ENCODE measurements at regions not wholly inside any gene's neighbourhood (a gene's known extent, or its start where the extent isn't known, plus 50 kb on each side); places are given as distances from the start of the nearest gene placed in this dataset.

DNA sequence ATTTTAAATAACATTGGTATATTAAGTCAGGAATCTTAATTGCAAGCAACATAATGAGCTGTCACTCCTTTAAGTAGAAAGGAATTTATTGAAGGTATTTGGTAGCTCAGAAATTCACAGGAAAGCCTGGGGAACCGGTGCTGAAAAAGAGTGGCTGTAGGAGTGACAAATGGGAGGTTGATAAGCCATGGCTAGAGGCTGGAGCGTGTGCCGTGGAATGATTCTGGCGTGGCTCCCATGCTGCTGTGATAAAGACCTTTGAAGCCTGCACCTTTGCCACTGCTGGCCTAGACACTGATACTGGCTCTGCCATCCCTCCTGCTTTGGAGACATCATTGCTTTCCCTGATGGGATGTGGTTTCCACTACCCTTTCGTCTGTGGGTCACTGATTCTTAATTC is 65.7 kb upstream of the ATG10 start:
- H3K27ac ChIP-seq (ENCODE audit: low read depth in 1 of 2, low read length in 2 of 2), result no peak overlapping the region
- H3K4me3 Mint-ChIP-seq, result no peak overlapping the region
- H3K9me3 Mint-ChIP-seq, result peaks cover 4% of the 10 kb centered on the region
- peaks cover 4 to 6% of the 10 kb centered on the region in 2 experiments for H3K9me3 ChIP-seq (ENCODE audit: control insufficient read depth in 1 of 2, insufficient read depth in 1 of 2, low read length in 2 of 2)
- H3K27ac Mint-ChIP-seq, result no peak overlapping the region
- H3K27me3 Mint-ChIP-seq, result no peaks in the 10 kb centered on the region
- TF ChIP-seq CTCF (IDR thresholded peaks at IDR 0.05), result no peak
- H3K4me3 ChIP-seq (ENCODE audit: low read length), result no peak overlapping the region
- H3K4me1 ChIP-seq (ENCODE audit: insufficient read depth, low read length), result no peaks in the 10 kb centered on the region
- POLR2A ChIA-PET, result no interaction called here
- DNase-seq, result no peak
- no peaks in the 10 kb centered on the region for H3K27me3 ChIP-seq (ENCODE audit: control insufficient read depth in 1 of 2, insufficient read depth in 2 of 2, low read length in 2 of 2)
- H3K4me1 Mint-ChIP-seq (ENCODE audit: low read depth), result no peaks in the 10 kb centered on the region
- CTCF ChIA-PET, result no interaction called here
- intact Hi-C loops (cut with DNase I, micrococcal nuclease), result no loop called here
- H3K36me3 Mint-ChIP-seq (ENCODE audit: low read depth), result no peaks in the 10 kb centered on the region
- no peak for ATAC-seq (ENCODE audit: poor library complexity)
- no peaks in the 10 kb centered on the region for H3K36me3 ChIP-seq (ENCODE audit: insufficient read depth, low read length)

DNA sequence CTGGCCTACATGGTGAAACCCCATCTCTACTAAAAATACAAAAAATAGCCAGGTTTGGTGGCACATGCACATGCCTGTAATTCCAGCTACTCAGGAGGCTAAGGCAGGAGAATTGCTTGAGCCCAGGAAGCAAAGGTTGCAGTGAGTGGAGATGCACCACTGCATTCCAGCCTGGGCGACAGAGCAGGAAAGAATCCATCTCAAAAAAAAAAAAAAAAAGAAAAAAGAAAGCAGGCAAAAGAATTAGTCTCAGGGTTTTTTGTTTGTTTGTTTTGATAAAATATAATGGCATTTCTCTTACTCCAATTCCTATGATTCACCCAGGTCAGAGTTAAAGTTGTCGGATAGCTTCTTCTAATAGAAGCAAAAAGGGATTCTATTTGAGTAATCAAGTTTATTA is 67.0 kb upstream of the ATG10 start:
- DNase-seq (no peak), ATAC-seq (ENCODE audit: poor library complexity) (no peak)
- ChIA-PET POLR2A (interaction anchor here (0.6 kb wide), 1 partner anchor 55 kb away, joined by 3 read pairs; no protein-coding TSS in a partner anchor), CTCF (interaction anchor here (1.3 kb wide), 1 partner anchor 10 kb away, joined by 3 read pairs; no protein-coding TSS in a partner anchor)
- no peaks in the 10 kb centered on the region for H3K4me1 ChIP-seq (ENCODE audit: insufficient read depth, low read length)
- H3K36me3 ChIP-seq (ENCODE audit: insufficient read depth, low read length), result no peaks in the 10 kb centered on the region
- H3K9me3 Mint-ChIP-seq, result peaks cover 5% of the 10 kb centered on the region
- no peak overlapping the region for H3K4me3 ChIP-seq (ENCODE audit: low read length)
- H3K27me3 ChIP-seq (ENCODE audit: control insufficient read depth in 1 of 2, insufficient read depth in 2 of 2, low read length in 2 of 2), result no peaks in the 10 kb centered on the region
- no peak for TF ChIP-seq CTCF (IDR thresholded peaks at IDR 0.05)
- peaks cover 3% of the 10 kb centered on the region for H3K36me3 Mint-ChIP-seq (ENCODE audit: low read depth)
- no peaks in the 10 kb centered on the region for H3K27me3 Mint-ChIP-seq
- H3K9me3 ChIP-seq (ENCODE audit: control insufficient read depth in 1 of 2, insufficient read depth in 1 of 2, low read length in 2 of 2), result peaks cover 4 to 6% of the 10 kb centered on the region in 2 experiments
- H3K27ac ChIP-seq (ENCODE audit: low read depth in 1 of 2, low read length in 2 of 2), result no peak overlapping the region
- no peak overlapping the region for H3K27ac Mint-ChIP-seq
- intact Hi-C loops (cut with DNase I, micrococcal nuclease), result no loop called here
- H3K4me3 Mint-ChIP-seq, result no peak overlapping the region
- H3K4me1 Mint-ChIP-seq (ENCODE audit: low read depth), result no peaks in the 10 kb centered on the region

GRCh38 chr5:81904166-81904565 is 67.7 kb upstream of the ATG10 start:
- no peak overlapping the region for H3K4me3 ChIP-seq (ENCODE audit: low read length)
- ATAC-seq (ENCODE audit: poor library complexity), result no peak
- no peaks in the 10 kb centered on the region for H3K27me3 Mint-ChIP-seq
- H3K36me3 ChIP-seq (ENCODE audit: insufficient read depth, low read length), result no peaks in the 10 kb centered on the region
- CTCF ChIA-PET, result interaction anchor here (1.3 kb wide), 1 partner anchor 9 kb away, joined by 3 read pairs; no protein-coding TSS in a partner anchor
- peaks cover 7% of the 10 kb centered on the region for H3K9me3 Mint-ChIP-seq
- POLR2A ChIA-PET, result interaction anchor here (0.6 kb wide), 1 partner anchor 54 kb away, joined by 3 read pairs; no protein-coding TSS in a partner anchor
- DNase-seq, result no peak
- no peak for TF ChIP-seq CTCF (IDR thresholded peaks at IDR 0.05)
- H3K4me3 Mint-ChIP-seq, result no peak overlapping the region
- intact Hi-C loops (cut with DNase I, micrococcal nuclease), result no loop called here
- no peak overlapping the region for H3K27ac Mint-ChIP-seq
- peaks cover 4 to 6% of the 10 kb centered on the region in 2 experiments for H3K9me3 ChIP-seq (ENCODE audit: control insufficient read depth in 1 of 2, insufficient read depth in 1 of 2, low read length in 2 of 2)
- H3K27ac ChIP-seq (ENCODE audit: low read depth in 1 of 2, low read length in 2 of 2), result no peak overlapping the region
- no peaks in the 10 kb centered on the region for H3K4me1 ChIP-seq (ENCODE audit: insufficient read depth, low read length)
- no peaks in the 10 kb centered on the region for H3K4me1 Mint-ChIP-seq (ENCODE audit: low read depth)
- H3K36me3 Mint-ChIP-seq (ENCODE audit: low read depth), result peaks cover 7% of the 10 kb centered on the region
- H3K27me3 ChIP-seq (ENCODE audit: control insufficient read depth in 1 of 2, insufficient read depth in 2 of 2, low read length in 2 of 2), result no peaks in the 10 kb centered on the region

Measured in CD4-positive, alpha-beta T cell (primary cell).